A549 (cell line): ENCODE measurements at regions not wholly inside any gene's neighbourhood (a gene's known extent, or its start where the extent isn't known, plus 50 kb on each side); places are given as distances from the start of the nearest gene placed in this dataset.
"Not testable (repeated sequence)": the region's sequence is repeated elsewhere in the genome, so short reads cannot be mapped to it uniquely, and the experiment has no call there.

ENCODE experiments used
- ATAC-seq, 2 experiments: fragments of 200-7000 bp in 1 of 2; fragments of >200 bp in 1 of 2; cut with Nextera tagmentation in 1 of 2; cut with Tn5 transposase in 1 of 2; 3 replicates each; pipeline versions ENCODE4 v1.8.0 to v1.9.1; 2018 to 2020; ENCODE audit warnings: mild to moderate bottlenecking in 1 of 2, moderate library complexity in 1 of 2
- CTCF ChIA-PET: fragments of 300-600 bp; sonication (Branson Sonifier 250); formaldehyde crosslinking; extraction: SDS; loops from one replicate; lab custom pipeline; 2021; ENCODE audit warnings: antibody characterized with exemption, inconsistent platforms; lab: Yijun Ruan, JAX
- POLR2A ChIA-PET: fragments of 350-600 bp; formaldehyde crosslinking; extraction: SDS; loops from one replicate; lab custom pipeline; 2021; ENCODE audit warnings: antibody characterized with exemption, inconsistent platforms; lab: Yijun Ruan, JAX
- DNase-seq, 2 experiments: peaks; one replicate each; pipeline versions ENCODE4 v3.0.0 to v3.0.0-alpha.2; 2011 to 2016; ENCODE audit warnings: low read depth in 1 of 2, low spot score in 1 of 2
- FAIRE-seq: peaks from 2 replicates; lab custom pipeline; 2011; peaks lifted over from hg19 to GRCh38; lab: Jason Lieb, UNC
- H3K27ac ChIP-seq, 2 experiments: fragments of >200 bp; sonication (Bioruptor Twin); formaldehyde crosslinking; 3 replicates each; pipeline ENCODE4 v1.5.1; 2016 to 2017
- H3K4me1 ChIP-seq: fragments of >200 bp; sonication (Bioruptor Twin); formaldehyde crosslinking; 3 replicates; pipeline ENCODE4 v1.6.1; 2016
- H3K4me2 ChIP-seq: fragments of >200 bp; sonication (Bioruptor Twin); formaldehyde crosslinking; 3 replicates; pipeline ENCODE4 v1.6.1; 2016
- H3K4me3 ChIP-seq: fragments of >200 bp; sonication (Bioruptor Twin); formaldehyde crosslinking; 3 replicates; pipeline ENCODE4 v1.5.1; 2016
- H3K9me3 ChIP-seq: fragments of >200 bp; sonication (Bioruptor Twin); formaldehyde crosslinking; 3 replicates; pipeline ENCODE4 v1.6.1; 2016
- BHLHE40 ChIP-seq: IDR thresholded peaks from 2 replicates; pipeline ENCODE4 v1.6.1; 2012; ENCODE audit warnings: low read depth, low read length, inconsistent platforms
- CBX2 ChIP-seq: fragments of 200-600 bp; sonication (generic); IDR thresholded peaks from 2 replicates; pipeline ENCODE4 v1.6.1; 2016; ENCODE audit warnings: low read depth, mild to moderate bottlenecking, borderline replicate concordance
- CHD2 ChIP-seq: fragments of 150-350 bp; IDR thresholded peaks from 2 replicates; pipeline ENCODE4 v1.6.1; 2014; ENCODE audit warnings: low read length; ENCODE audit not compliant: partially characterized antibody
- EHF ChIP-seq: fragments of 250-450 bp; sonication (Bioruptor Pico); IDR thresholded peaks from 2 replicates; pipeline ENCODE4 v1.5.0; 2020; ENCODE audit warnings: mild to moderate bottlenecking
- ELK1 ChIP-seq: fragments of 150-350 bp; IDR thresholded peaks from 2 replicates; pipeline ENCODE4 v1.6.1; 2014; ENCODE audit warnings: low read depth, mild to moderate bottlenecking, low read length
- GATA3 ChIP-seq: IDR thresholded peaks from 2 replicates; pipeline ENCODE4 v1.6.1; 2012; ENCODE audit warnings: borderline replicate concordance
- HDAC2 ChIP-seq: fragments of 200-600 bp; sonication (generic); IDR thresholded peaks from 2 replicates; pipeline ENCODE4 v1.6.1; 2016
- HES2 ChIP-seq: fragments of >200 bp; sonication (Bioruptor Twin); formaldehyde crosslinking; IDR thresholded peaks from 2 replicates; pipeline ENCODE4 v1.6.1; 2016
- HMGXB4 ChIP-seq: fragments of 250-450 bp; sonication (Bioruptor Pico); IDR thresholded peaks from 2 replicates; pipeline ENCODE4 v1.5.0; 2021; ENCODE audit warnings: mild to moderate bottlenecking, moderate library complexity, borderline replicate concordance
- HOXA7 ChIP-seq: fragments of 250-450 bp; sonication (Bioruptor Pico); IDR thresholded peaks from 2 replicates; pipeline ENCODE4 v1.5.0; 2020; ENCODE audit warnings: mild to moderate bottlenecking, moderate library complexity
- KDM1A ChIP-seq: fragments of 200-600 bp; sonication (generic); IDR thresholded peaks from 2 replicates; pipeline ENCODE4 v1.6.1; 2016; ENCODE audit warnings: low read depth, mild to moderate bottlenecking
- MAX ChIP-seq: IDR thresholded peaks from 2 replicates; pipeline ENCODE4 v1.6.1; 2012
- MAZ ChIP-seq: fragments of 150-350 bp; IDR thresholded peaks from 2 replicates; pipeline ENCODE4 v1.6.1; 2014; ENCODE audit warnings: antibody characterized with exemption, low read depth, low read length, borderline replicate concordance
- NPAS2 ChIP-seq: fragments of 250-450 bp; sonication (Bioruptor Pico); IDR thresholded peaks from 2 replicates; pipeline ENCODE4 v1.8.0; 2022; ENCODE audit warnings: mild to moderate bottlenecking, moderate library complexity, borderline replicate concordance
- PBX3 ChIP-seq: IDR thresholded peaks from 2 replicates; pipeline ENCODE4 v1.6.1; 2012
- PHF8 ChIP-seq: fragments of 200-600 bp; sonication (generic); IDR thresholded peaks from 2 replicates; pipeline ENCODE4 v1.6.1; 2016; ENCODE audit warnings: low read depth, mild to moderate bottlenecking, antibody characterized with exemption, moderate library complexity, borderline replicate concordance
- RAD21 ChIP-seq, 2 experiments: fragments of >200 bp in 1 of 2; sonication (Bioruptor Twin) in 1 of 2; formaldehyde crosslinking in 1 of 2; IDR thresholded peaks in 1 of 2; conservative IDR thresholded peaks in 1 of 2; 2 replicates in 1 of 2; 3 replicates in 1 of 2; pipeline ENCODE4 v1.6.1; 2012 to 2018; ENCODE audit warnings: inconsistent platforms in 1 of 2
- RFX5 ChIP-seq: fragments of 450-650 bp; IDR thresholded peaks from 2 replicates; pipeline ENCODE4 v1.7.1; 2014; ENCODE audit warnings: antibody characterized with exemption, mild to moderate bottlenecking, moderate library complexity
- RNF2 ChIP-seq: fragments of 200-600 bp; sonication (generic); IDR thresholded peaks from 2 replicates; pipeline ENCODE4 v1.6.1; 2016; ENCODE audit warnings: low read depth, mild to moderate bottlenecking, antibody characterized with exemption, moderate library complexity, borderline replicate concordance
- SMC3 ChIP-seq: fragments of >200 bp; sonication (Bioruptor Twin); formaldehyde crosslinking; IDR thresholded peaks from 3 replicates; pipeline ENCODE4 v1.6.1; 2018; ENCODE audit warnings: inconsistent platforms
- SREBF2 ChIP-seq: fragments of 450-650 bp; IDR thresholded peaks from 2 replicates; pipeline ENCODE4 v1.6.1; 2014; ENCODE audit warnings: mild to moderate bottlenecking, moderate library complexity
- TFCP2L1 ChIP-seq: fragments of 250-450 bp; sonication (Bioruptor Pico); IDR thresholded peaks from 2 replicates; pipeline ENCODE4 v1.5.0; 2021; ENCODE audit warnings: mild to moderate bottlenecking
- ZC3H11A ChIP-seq: fragments of 450-650 bp; IDR thresholded peaks from 2 replicates; pipeline ENCODE4 v1.6.1; 2014; ENCODE audit warnings: antibody characterized with exemption, mild to moderate bottlenecking
- ZFP36 ChIP-seq: fragments of 450-650 bp; IDR thresholded peaks from 2 replicates; pipeline ENCODE4 v1.6.1; 2014; ENCODE audit warnings: borderline replicate concordance; ENCODE audit not compliant: partially characterized antibody
- WGBS: methylation state at CpG from one replicate; pipeline ENCODE4 v1.1.6; 2017; ENCODE audit errors: missing lambda C conversion rate; 5-methylcytosine and 5-hydroxymethylcytosine counted together

GRCh38 chr12:34108967-34109366 is 86.7 kb downstream of the ALG10 start (continued):
- TF ChIP-seq MAZ (no peak), RAD21 (conservative IDR thresholded peaks at IDR 0.05 in 1 of 2, IDR thresholded peaks at IDR 0.05 in 1 of 2) (no peak), CBX2 (no peak), NPAS2 (no peak), ELK1 (no peak), HES2 (no peak), TFCP2L1 (CRISPR knock-in tag) (no peak), HMGXB4 (CRISPR knock-in tag) (no peak)
- TF ChIP-seq, all 56 proteins: peak for 0

- Histone ChIP-seq H3K4me1 (no peaks in the 10 kb centered on the region), H3K27ac (no peak overlapping the region), H3K9me3 (no peaks in the 10 kb centered on the region), H3K4me2 (no peak overlapping the region), H3K4me3 (no peak overlapping the region)
- ChIA-PET POLR2A (no interaction called here), CTCF (interaction anchor here (1.2 kb wide), 1 partner anchor 9 kb away, joined by 3 read pairs; no protein-coding TSS in a partner anchor)
- no peak for DNase-seq
- no peak for FAIRE-seq
- ATAC-seq = no peak
- WGBS = 32% methylated on average over 3 of the region's 5 CpGs
- TF ChIP-seq SMC3 = no peak
- no peak for TF ChIP-seq ZFP36
- no peak for TF ChIP-seq PHF8
- no peak for TF ChIP-seq EHF
- TF ChIP-seq GATA3 = no peak
- no peak for TF ChIP-seq KDM1A
These were observed 87.1 kb downstream of the ALG10 start for GRCh38 chr12:34109390-34109789.

GRCh38 chr12:34109909-34110531 is 87.7 kb downstream of the ALG10 start:
- FAIRE-seq, DNase-seq, H3K27ac ChIP-seq, ATAC-seq, POLR2A ChIA-PET, H3K9me3 ChIP-seq, H3K4me2 ChIP-seq, H3K4me1 ChIP-seq, H3K4me3 ChIP-seq, CTCF ChIA-PET: not testable (repeated sequence)
- WGBS = 11% methylated on average over 8 of the region's 8 CpGs

GRCh38 chr12:34119366-34119765 is 97.1 kb downstream of the ALG10 start:
- POLR2A ChIA-PET = no interaction called here
- H3K4me3 ChIP-seq = no peak overlapping the region
- CTCF ChIA-PET = interaction anchor here (1.6 kb wide), 1 partner anchor 99 kb away, joined by 5 read pairs; no protein-coding TSS in a partner anchor

More at GRCh38 chr12:34119366-34119765, 97.1 kb downstream of the ALG10 start:
- TF ChIP-seq SREBF2 (no peak), ZC3H11A (no peak), CHD2 (no peak), MAX (no peak), BHLHE40 (no peak), PBX3 (no peak), HES2 (no peak), HDAC2 (no peak), RNF2 (no peak), RFX5 (no peak), HOXA7 (CRISPR knock-in tag) (no peak)
- WGBS = 58% methylated on average over 5 of the region's 5 CpGs
- H3K4me1 ChIP-seq = no peaks in the 10 kb centered on the region
- no peak for FAIRE-seq
- H3K4me2 ChIP-seq = no peak overlapping the region
- no peak for ATAC-seq
- no peak overlapping the region for H3K27ac ChIP-seq
- no peaks in the 10 kb centered on the region for H3K9me3 ChIP-seq
- no peak for DNase-seq
